ENCODE measurements at regions not wholly inside any gene's neighbourhood (a gene's known extent, or its start where the extent isn't known, plus 50 kb on each side); places are given as distances from the start of the nearest gene placed in this dataset.
"Not testable (repeated sequence)": the region's sequence is repeated elsewhere in the genome, so short reads cannot be mapped to it uniquely, and the experiment has no call there.

- DNase-seq (ENCODE audit: low spot score) (no peak), FAIRE-seq (no peak)
These were observed 122.3 kb downstream of the HAUS1 start for GRCh38 chr18:46226461-46226860.

DNA sequence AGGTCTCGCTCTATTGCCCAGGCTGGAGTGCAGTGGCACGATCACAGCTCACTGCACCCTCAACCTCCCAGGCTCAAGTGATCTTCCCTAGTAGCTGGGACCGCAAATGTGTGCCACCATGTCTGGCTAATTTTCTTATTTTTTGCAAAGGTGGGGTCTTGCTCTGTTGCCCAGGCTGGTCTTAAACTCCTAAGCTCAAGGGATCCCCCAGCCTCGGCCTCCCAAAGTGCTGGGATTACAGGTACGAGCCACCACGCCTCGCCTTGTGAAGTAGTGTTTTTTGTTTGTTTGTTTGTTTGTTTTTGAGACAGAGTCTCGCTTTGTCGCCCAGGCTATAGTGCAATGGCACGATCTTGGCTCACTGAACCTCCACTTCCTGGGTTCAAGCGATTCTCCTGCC is 125.5 kb downstream of the HAUS1 start:
- not testable (repeated sequence) for FAIRE-seq

GRCh38 chr18:46236156-46236555 is 132.0 kb downstream of the HAUS1 start:
- no peak for DNase-seq (ENCODE audit: low spot score)
- FAIRE-seq = no peak

More for the DNA sequence above, 125.5 kb downstream of the HAUS1 start:
- not testable (repeated sequence) for DNase-seq (ENCODE audit: low spot score)

DNA sequence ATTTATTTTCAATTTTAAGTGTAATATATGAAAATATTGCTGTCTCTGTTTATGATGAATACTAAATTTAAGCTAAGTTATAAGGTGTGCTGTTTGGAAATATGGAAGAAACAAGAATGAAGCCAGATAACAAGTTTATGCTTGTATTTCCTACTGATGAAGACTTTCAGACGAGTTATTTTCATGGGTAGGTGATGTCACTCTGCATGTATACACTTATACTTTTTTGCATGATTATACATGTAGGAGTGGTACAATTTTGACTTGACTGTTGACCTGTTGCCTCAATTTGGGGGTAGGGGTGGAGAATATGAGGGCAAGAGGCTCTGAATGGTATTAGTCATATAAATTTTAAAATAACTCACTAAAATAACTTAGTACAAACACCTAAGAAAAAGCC is 133.7 kb downstream of the HAUS1 start:
- FAIRE-seq = no peak

DNA sequence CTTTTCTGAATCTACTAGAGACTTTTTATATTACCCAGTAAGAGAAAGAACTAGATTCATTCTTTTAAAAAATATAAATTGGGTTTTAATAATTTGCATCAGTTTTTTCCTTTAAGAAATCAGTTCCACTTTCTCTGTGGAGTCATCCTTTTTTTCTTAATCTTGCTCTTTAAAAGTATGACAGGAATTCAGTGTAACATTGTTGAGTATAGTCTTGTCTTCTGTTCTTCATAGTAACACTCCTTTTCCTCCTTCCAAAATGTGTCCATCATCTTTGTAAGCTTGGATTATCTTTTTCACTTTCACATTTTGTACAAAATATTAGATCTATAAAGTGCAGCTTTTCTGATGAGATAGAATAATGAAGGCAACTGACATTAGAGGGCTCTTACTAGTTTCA is 135.4 kb downstream of the HAUS1 start:
- FAIRE-seq = peak; percentile 10
- no peak for DNase-seq (ENCODE audit: low spot score)

More for the DNA sequence above, 133.7 kb downstream of the HAUS1 start:
- no peak for DNase-seq (ENCODE audit: low spot score)

DNA sequence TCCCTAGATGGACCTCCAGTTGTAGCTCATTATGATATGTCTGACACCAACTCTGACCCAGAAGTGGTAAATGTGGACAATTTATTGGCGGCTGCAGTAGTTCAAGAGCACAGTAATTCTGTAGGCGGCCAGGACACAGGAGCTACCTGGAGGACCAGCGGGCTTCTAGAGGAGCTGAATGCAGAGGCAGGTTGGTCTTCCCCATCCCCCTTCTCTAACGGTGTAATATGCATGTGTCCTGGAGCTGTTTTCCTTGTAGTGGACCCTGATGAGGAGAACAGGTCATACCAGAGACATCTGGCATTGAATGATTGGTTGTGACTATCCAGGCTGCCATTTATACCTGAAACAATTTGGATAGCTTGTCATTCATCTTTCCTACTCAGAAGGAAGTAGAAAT is 135.8 kb downstream of the HAUS1 start:
- no peak for DNase-seq (ENCODE audit: low spot score)
- FAIRE-seq = no peak

DNA sequence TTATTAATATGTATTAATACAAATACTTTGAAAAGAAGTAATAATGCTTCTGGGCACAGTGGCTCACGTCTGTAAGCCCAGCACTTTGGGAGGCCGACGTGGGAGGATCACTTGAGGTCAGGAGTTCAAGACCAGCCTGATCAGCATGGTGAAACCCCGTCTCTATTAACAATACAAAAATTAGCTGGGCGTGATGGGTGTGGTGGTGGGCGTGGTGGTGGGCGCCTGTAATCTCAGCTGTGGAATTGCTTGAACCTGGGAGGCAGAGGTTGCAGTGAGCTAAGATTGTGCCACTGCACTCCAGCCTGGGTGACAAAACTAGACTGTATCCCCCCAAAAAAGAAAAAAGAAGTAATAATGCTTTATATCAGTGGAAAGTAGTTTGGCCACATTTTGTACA is 137.2 kb downstream of the HAUS1 start:
- DNase-seq (ENCODE audit: low spot score); FAIRE-seq: not testable (repeated sequence)

DNA sequence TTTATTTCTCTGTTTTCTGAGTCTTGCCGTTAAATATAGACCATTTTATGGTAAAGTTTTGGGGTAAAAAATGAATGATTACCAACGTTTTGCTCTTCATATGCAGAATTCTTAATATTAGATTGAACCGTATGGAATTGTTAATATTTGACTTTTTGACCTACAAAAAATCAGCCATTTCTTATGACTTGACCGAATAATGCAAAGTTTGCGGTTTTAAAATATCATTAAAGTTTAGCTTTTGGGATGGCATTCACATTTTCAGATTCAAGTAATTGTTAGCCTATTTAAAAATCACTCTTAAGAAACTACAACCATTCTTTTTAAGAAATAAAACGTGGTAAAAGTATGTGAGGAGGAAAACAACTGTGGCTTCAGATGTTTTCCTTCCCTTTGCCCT is 138.0 kb downstream of the HAUS1 start:
- no peak for FAIRE-seq
- no peak for DNase-seq (ENCODE audit: low spot score)

- peak; percentile 91 for FAIRE-seq
- peak; percentile 15 for DNase-seq (ENCODE audit: low spot score)
These were observed 138.9 kb downstream of the HAUS1 start for GRCh38 chr18:46243095-46243494.

DNA sequence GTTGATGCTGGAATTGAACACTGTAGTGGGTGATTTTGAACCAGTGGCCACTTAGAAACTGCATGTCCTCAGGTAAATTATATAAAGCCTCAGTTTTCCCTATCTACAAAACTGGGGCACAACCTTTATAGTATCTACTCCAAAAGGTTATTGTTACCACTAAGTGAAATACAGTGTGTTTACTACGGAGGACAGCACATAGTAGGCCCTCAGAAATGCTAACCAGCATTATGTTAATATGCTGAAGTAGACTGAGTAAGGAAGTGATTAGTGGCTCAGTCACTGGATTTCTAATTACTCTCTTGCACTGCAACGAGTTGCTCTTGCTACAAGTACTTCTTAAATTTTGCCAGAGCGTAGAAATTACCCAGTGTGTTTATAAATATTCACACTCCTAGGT is 139.5 kb downstream of the HAUS1 start:
- FAIRE-seq (no peak), DNase-seq (ENCODE audit: low spot score) (no peak)

- FAIRE-seq (no peak), DNase-seq (ENCODE audit: low spot score) (no peak)
These were observed 141.9 kb downstream of the HAUS1 start for GRCh38 chr18:46246101-46246500.

- FAIRE-seq (no peak), DNase-seq (ENCODE audit: low spot score) (no peak)
These were observed 143.8 kb downstream of the HAUS1 start for GRCh38 chr18:46247942-46248341.

DNA sequence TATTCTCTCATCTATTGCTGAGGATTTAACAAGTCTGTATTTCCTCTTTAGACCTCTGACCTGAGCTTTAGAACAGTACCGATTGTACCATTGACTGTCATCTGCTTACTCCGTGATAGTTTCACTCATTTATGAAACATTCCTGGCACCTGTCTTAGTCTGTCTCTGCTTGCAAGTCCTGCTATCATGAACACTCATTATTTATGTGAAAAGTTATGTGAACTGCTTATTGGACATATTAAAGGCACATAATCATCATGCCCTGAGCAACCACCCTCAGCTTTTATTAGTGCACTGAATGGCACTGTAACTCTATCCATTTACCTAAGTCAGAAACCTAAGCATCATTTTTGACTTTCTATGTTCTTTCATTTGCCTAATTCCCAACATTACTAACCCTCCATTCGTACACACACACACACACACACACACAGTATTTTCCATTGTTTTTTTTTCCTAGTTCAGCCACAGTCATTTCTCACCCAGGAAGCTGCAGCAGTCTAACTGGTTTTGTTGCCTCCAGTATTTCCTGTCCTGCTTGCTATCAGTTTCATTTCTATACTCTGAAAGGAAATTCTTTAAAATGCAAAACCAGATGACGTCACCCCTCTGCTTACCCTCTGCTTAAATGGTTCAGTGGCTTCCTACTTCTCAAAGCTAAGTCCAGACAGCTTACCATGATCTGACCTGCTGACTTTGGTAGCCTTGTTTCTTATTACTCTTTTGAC is 146.1 kb downstream of the HAUS1 start:
- peak; percentile 90 for FAIRE-seq

GRCh38 chr18:46250812-46251173 is 146.6 kb downstream of the HAUS1 start:
- no peak for DNase-seq (ENCODE audit: low spot score)
- FAIRE-seq = no peak

More for the DNA sequence above, 146.1 kb downstream of the HAUS1 start:
- DNase-seq (ENCODE audit: low spot score) = peak; percentile 80

DNA sequence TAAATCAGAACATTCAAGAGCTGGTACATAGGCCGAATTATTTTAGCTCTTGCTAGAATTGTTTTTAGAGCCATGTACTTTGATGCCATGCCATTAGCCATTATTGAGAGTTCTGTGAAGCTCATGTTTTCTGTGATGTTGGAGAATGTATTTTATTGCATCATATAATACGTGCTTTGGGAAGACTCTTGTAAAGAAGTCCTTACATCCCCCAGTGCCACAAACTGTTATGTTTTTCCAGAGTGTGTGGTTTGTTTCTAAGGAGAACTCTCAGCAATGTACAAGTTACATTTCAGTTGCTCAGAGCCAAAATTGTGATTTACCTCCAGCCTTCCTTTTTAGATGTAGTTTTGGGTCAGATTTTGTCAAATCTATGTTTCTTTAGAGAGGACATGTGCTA is 148.6 kb downstream of the HAUS1 start:
- FAIRE-seq (no peak), DNase-seq (ENCODE audit: low spot score) (no peak)

- FAIRE-seq = peak; percentile 52
- peak; percentile 51 for DNase-seq (ENCODE audit: low spot score)
These were observed 149.3 kb downstream of the HAUS1 start for GRCh38 chr18:46253498-46253897.

- peak; percentile 67 for FAIRE-seq
These were observed 151.9 kb downstream of the HAUS1 start for GRCh38 chr18:46256078-46256477.

DNA sequence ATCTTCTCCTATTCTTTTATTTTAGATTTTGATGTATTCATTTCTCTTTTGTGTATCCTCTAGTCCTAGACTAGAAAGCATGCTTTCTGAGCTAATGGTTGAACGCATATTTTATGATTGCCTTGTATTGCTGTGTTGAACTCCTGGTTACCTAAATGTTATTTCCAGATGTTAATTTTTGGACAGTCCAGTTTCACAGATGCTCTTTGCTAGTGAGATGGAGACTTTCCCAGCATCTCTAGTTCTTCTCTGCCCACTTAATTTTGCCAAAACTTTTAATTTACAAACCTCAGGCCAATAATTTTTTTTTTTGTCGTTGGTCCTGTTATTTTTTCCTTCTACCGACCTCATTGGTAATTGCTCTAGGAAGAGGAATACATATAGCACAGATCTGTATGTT is 153.2 kb downstream of the HAUS1 start:
- FAIRE-seq = no peak
- DNase-seq (ENCODE audit: low spot score) = no peak

More at GRCh38 chr18:46256078-46256477, 151.9 kb downstream of the HAUS1 start:
- DNase-seq (ENCODE audit: low spot score) = no peak

GRCh38 chr18:46260016-46260878 is 156.1 kb downstream of the HAUS1 start:
- DNase-seq (ENCODE audit: low spot score) (peak; percentile 75), FAIRE-seq (peak; percentile 79)

- no peak for DNase-seq (ENCODE audit: low spot score)
- FAIRE-seq = no peak
These were observed 156.6 kb downstream of the HAUS1 start for GRCh38 chr18:46260879-46261143.

- FAIRE-seq (no peak), DNase-seq (ENCODE audit: low spot score) (no peak)
These were observed 157.6 kb downstream of the HAUS1 start for GRCh38 chr18:46261799-46262198.

GRCh38 chr18:46262856-46263255 is 158.7 kb downstream of the HAUS1 start:
- FAIRE-seq = no peak
- no peak for DNase-seq (ENCODE audit: low spot score)

DNA sequence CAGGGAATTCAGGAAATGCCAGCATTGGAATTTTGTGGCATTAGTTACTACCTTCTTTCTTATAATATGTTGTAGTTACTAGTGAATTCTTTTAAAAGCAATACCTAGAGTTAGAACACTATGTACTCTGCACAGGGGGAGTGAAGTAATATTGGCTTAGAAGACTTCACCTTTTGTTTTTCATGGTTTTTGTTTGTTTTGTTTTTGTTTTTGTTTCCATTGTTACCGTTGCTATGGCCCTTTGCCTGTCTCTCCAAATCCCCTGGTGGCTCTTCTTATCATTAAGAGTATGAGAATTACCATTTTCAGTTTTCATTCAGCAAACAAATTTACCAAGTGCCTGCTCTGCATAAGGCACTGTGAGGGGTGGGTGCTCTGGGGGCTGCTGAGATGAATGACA is 160.1 kb downstream of the HAUS1 start:
- peak; percentile 12 for DNase-seq (ENCODE audit: low spot score)
- no peak for FAIRE-seq
